ENCODE measurements at regions not wholly inside any gene's neighbourhood (a gene's known extent, or its start where the extent isn't known, plus 50 kb on each side); places are given as distances from the start of the nearest gene placed in this dataset.
"Not testable (repeated sequence)": the region's sequence is repeated elsewhere in the genome, so short reads cannot be mapped to it uniquely, and the experiment has no call there.

GRCh38 chr21:5103880-5104561 is 5417.4 kb upstream of the TPTE start:
- not testable (repeated sequence) for DNase-seq (ENCODE audit: low read depth in 2 of 2)

GRCh38 chr21:5104562-5104928 is 5416.8 kb upstream of the TPTE start:
- not testable (repeated sequence) for DNase-seq (ENCODE audit: low read depth in 2 of 2)

- DNase-seq (ENCODE audit: low read depth in 2 of 2): peak in 1 of 2 experiments; percentile 39
Measured at GRCh38 chr21:5105939-5106708, 5415.3 kb upstream of the TPTE start.

DNA sequence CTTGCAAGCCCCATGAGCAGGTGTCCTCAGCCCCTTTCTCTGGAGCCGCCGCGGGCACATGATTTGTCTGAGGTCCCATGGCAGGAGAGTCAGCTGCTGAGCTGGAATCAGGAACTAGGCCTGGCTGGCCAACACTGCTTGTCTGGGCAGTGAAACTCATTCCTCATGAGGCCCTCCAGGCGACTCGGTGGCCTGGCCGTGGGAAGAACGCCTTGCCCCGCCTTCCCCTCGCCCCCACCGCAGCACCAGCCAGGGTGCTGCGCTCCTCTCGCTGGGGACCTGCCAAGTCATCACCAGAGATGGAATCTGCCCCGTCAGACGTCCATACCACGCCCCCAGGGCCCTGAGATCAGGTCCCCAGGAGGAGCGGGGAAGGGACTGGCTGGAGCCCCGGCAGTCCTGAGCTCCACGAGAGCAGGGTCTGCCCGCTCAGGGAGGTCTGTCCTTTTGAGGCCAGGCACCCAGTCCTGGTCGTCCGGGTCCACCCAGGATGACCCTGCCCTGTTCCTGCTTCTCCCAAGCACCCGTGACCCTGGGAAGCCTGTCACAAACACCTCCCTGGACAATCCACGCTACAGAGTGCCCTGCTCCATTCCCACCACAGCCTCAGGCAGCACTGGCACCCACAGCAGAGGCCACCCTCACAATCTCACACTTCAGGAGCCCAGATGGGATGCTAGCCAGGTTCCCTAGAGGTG is 5414.5 kb upstream of the TPTE start:
- DNase-seq (ENCODE audit: low read depth in 2 of 2): not testable (repeated sequence)

DNA sequence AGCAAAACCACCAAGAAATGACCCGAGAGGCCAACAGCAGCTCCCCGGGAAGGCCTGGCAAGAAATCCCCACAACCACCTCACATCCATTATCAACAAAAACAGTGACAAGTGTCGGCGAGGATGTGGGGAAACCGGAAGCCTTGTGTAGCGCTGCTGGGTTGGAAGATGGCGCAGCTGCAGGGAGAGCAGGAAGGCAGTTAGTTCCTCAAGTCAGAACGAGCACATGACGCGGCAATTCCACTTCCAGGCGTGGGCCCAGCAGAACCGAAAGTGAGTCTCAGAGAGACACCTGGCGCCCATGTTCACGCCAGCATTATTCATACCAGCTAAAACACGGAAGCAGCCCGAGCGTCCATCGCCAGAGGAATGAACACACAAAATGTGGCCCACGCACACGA is 5413.7 kb upstream of the TPTE start:
- DNase-seq (ENCODE audit: low read depth in 2 of 2): not testable (repeated sequence)

DNA sequence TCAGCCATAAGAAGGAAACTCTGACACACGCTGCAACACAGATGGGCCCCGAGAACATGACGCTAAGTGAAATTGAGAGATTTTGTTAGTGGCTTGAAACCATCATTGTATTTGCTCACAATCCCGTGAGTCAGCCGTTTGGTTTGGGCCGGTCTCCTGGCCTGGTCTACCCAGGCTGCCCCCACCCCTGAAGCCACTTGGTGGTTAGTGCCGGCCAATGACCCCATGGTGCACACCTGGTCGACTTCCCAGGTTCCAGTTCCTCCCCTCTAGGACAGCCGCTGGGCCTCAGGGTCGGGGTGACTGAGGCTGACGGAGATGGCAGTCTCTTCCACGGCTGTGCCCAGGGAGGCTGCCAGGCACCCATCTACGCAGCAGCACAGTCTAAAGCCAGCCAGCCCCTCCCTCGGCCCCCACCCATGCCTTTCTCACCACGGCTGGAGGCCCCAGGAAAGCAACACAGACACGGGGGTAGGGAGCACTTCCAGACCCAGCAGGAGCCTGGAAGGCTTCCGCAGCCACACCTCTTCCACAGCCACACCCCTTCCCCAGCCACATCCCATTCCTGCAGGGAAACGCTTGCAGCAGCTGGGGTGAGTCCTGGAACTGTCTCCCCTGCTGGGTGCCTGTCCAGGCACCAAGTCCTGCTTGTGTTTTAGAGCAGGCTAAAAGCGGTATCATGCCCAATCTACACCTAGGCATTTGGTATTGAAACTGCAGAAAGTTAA is 5413.2 kb upstream of the TPTE start:
- not testable (repeated sequence) for DNase-seq (ENCODE audit: low read depth in 2 of 2)

DNA sequence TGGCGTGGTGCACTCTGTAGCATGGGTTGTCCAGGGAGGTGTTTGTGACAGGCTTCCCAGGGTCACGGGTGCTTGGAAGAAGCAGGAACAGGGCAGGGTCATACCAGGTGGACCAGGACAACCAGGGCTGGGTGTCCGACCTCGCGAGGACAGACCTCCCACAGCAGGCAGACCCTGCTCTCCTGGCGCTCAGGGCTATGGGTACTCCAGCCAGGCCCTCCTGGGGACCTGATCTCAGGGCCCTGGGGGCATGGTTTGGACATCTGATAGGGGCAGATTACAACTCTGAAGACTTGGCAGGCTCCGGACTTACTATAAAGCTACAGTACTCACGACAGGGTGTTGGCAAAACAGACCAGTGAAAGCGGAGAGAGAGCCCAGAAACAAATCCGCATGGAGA is 5410.2 kb upstream of the TPTE start:
- not testable (repeated sequence) for DNase-seq (ENCODE audit: low read depth in 2 of 2)

DNA sequence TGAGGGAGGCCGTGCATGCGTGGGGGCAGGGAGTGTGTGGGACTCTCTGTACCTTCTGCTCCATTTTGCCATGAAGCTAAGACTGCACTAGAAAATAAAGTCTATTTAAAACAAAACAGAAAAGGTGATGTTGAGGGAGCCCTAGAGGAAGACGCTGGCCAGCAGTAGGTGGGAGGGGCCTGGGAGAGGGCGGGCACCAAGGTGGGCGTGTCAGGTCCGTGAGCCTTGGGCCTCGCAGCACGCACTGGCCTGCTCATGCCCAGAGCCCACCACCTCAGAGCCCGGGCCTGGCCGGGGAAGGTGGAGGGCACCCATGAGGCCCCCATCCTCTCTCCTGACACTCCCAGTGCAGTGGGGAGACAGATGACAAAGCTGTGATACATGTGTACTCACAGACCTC is 5408.3 kb upstream of the TPTE start:
- not testable (repeated sequence) for DNase-seq (ENCODE audit: low read depth in 2 of 2)

DNA sequence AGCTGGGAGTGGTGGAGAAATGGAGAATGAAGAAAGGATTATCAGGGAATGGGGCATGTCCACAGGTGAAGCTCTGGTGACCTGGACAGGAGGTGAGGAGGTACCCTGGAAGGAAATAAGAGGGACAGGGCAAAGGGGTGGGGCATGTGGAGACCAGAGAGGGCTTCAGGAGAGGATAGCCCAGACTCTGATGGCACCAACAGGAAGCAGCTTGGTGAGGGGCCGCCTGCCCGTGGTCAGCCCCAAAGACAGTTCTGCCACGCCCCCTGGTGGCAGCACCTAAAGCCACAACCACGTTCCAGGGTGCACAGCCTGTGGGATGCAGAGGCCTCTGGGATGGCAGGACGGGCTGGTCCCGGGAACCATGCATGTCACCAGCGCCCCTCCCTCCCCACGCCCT is 5406.9 kb upstream of the TPTE start:
- DNase-seq (ENCODE audit: low read depth in 2 of 2): not testable (repeated sequence)

GRCh38 chr21:5114893-5115645 is 5406.3 kb upstream of the TPTE start:
- DNase-seq (ENCODE audit: low read depth in 2 of 2): not testable (repeated sequence)

DNA sequence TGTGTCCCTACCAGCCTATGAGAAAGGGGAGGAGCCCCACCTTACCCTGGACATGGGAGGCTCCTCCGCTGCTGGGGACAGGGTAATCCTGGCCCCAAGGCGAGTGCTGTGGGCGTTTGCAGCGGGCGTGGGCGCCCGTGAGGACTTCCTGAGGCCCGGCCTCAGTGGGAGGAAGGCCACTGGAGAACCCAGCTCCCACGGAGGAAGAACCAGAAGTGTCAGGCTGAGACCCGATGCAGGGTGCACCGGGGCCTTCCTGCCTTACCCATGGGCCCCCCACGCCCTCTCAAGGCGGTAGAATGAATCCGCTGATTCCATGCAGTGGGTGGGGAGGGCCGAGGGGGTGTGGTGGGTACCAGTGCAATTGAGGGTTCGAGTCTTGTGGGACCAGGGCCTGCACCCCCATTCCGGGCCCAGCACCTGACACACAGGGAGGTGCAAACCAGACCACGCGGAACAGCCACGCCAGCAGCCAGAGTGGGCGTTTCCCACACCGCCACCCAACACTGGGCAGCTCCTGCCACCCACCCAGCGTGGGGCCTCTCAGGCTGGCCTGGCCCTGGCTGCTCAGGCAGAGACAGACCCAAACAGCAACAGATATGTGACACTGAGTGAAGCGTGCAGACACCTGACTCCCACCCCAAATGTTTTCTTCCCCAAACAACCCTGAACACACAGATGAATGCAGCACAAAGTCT is 5405.6 kb upstream of the TPTE start:
- not testable (repeated sequence) for DNase-seq (ENCODE audit: low read depth in 2 of 2)

GRCh38 chr21:5116344-5117123 is 5404.8 kb upstream of the TPTE start:
- not testable (repeated sequence) for DNase-seq (ENCODE audit: low read depth in 2 of 2)

GRCh38 chr21:5117135-5117534 is 5404.2 kb upstream of the TPTE start:
- DNase-seq (ENCODE audit: low read depth in 2 of 2): not testable (repeated sequence)

DNA sequence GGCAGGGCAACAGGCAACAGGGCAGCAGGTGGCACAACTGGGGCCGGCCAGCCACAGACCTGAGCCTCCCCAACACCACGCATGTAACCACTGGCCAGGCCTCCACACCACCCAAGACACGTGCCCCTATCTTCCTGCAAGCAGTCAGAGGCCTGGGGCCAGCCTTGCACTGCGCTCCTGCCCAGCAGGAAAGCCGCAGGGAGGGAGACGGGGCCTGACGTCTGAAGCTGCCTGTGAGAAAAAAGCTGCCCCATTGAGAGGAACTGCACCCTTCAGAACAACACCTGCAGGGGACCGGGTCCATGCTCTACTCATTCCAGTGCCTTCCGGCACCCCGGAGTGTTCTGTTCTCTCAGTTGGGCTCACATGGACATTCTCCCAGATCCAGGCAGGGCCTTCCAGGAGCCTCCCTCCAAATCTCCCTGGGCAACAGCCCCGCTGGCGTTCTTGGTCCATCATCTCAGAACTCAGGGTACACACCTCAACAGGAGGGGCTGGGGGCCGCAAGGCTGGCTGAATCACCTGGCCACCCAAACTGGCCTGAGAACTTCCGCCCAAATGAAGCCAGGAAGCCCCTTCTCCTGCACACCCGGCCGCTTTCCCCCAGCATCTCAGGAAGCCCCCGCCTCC is 5403.6 kb upstream of the TPTE start:
- not testable (repeated sequence) for DNase-seq (ENCODE audit: low read depth in 2 of 2)

GRCh38 chr21:5118296-5118679 is 5403.1 kb upstream of the TPTE start:
- DNase-seq (ENCODE audit: low read depth in 2 of 2): not testable (repeated sequence)

DNA sequence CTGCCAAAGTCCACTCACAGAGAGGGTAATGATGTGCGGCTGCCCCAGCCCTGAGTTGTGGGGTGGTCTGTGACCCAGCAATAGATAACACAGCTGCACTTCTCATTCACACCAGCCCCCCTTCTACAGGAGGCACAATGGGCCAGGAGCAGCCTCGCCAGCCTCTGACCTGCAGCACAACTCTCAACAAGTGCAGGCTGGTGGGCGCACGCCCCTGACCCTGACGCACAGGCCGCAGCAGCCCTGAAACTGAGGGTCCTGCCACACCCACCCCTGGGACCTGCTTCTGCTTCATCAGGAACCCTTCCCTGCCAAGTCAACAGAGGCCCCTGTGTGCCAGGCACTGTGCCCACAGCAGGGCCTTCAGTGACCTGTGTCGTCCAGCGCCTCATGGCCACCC is 5402.2 kb upstream of the TPTE start:
- not testable (repeated sequence) for DNase-seq (ENCODE audit: low read depth in 2 of 2)

- DNase-seq (ENCODE audit: low read depth in 2 of 2): not testable (repeated sequence)
Measured at GRCh38 chr21:5121399-5121798, 5400.0 kb upstream of the TPTE start.

DNA sequence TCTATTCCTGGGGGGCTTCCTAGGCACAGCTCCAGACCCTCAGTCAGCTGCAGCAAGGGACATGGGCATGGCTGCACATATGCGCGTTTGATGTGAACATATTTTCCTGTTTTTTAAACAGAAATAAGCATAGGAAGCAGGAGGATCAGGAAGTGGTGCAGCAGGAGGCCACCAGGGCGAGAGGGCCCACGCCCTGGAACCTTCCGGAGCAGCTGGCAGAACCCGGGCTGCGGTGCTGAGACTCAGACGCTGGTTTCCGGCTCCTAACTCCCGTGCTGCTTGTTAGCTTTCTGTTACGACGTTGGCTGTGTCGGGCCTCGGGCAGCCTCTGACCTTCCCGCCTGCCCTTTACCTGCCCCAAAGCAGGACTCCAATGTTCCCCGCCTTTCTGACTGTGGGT is 5399.5 kb upstream of the TPTE start:
- DNase-seq (ENCODE audit: low read depth in 2 of 2): not testable (repeated sequence)

DNA sequence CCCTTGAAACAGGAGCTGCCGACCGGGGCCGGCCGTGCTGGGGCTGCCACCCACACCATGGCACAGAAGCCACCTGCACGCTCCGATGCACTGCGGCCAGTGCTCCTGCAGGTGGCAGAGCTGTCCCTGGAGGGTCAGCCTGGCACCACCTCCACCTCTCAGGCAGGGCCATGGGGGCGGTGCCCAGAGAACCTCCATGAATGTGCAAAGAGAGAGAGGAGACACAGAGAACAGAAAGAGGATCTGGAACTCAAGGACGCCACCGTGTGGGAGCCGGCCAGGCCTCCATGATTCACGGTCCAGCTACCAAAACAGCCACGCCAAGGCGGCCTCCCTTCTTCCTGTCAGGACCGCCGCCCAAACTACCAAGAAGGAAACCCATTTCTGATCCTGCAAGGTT is 5397.7 kb upstream of the TPTE start:
- DNase-seq (ENCODE audit: low read depth in 2 of 2): peak in 1 of 2 experiments; percentile 74

All from stimulated activated CD4-positive, alpha-beta T cell treated with anti-CD3 and anti-CD28 coated beads, Interleukin-12 subunit alpha, Interleukin-12 subunit beta, amount 100 ng/mL, for 24 hours (primary cell).